IMR-90 (cell line): ENCODE measurements at regions not wholly inside any gene's neighbourhood (a gene's known extent, or its start where the extent isn't known, plus 50 kb on each side); places are given as distances from the start of the nearest gene placed in this dataset.

ENCODE experiments used
- CEBPB ChIP-seq: IDR thresholded peaks from 2 replicates; pipeline ENCODE4 v1.6.1; 2012; ENCODE audit warnings: low read depth, low read length, improper control_type of control experiment
- MAZ ChIP-seq: IDR thresholded peaks from 2 replicates; pipeline ENCODE4 v1.6.1; 2012; ENCODE audit warnings: low read depth, mild to moderate bottlenecking, low read length, improper control_type of control experiment, moderate library complexity, borderline replicate concordance
- MXI1 ChIP-seq: IDR thresholded peaks from 2 replicates; pipeline ENCODE4 v1.6.1; 2012; ENCODE audit warnings: low read depth, mild to moderate bottlenecking, low read length, moderate library complexity, borderline replicate concordance
- NFE2L2 ChIP-seq: fragments of 150-350 bp; IDR thresholded peaks from 2 replicates; pipeline ENCODE4 v1.6.1; 2016; ENCODE audit warnings: low read depth, mild to moderate bottlenecking, low read length
- POLR2A ChIP-seq: IDR thresholded peaks from 2 replicates; pipeline ENCODE4 v1.6.1; 2012; ENCODE audit warnings: mild to moderate bottlenecking, low read depth, low read length
- SMC3 ChIP-seq: fragments of 150-350 bp; IDR thresholded peaks from 2 replicates; pipeline ENCODE4 v1.6.1; 2016; ENCODE audit warnings: low read depth, mild to moderate bottlenecking, antibody characterized with exemption, low read length, moderate library complexity
- TF ChIP-seq, protein P1 (sequence below): conservative IDR thresholded peaks from 2 replicates; pipeline ENCODE4 v1.5.1; 2012; ENCODE audit warnings: mild to moderate bottlenecking, low read depth, low read length, improper control_type of control experiment
- TF ChIP-seq, protein P2 (sequence below): fragments of 150-350 bp; IDR thresholded peaks from 2 replicates; pipeline ENCODE4 v1.6.1; 2016; ENCODE audit warnings: low read depth, mild to moderate bottlenecking, low read length, moderate library complexity, borderline replicate concordance

DNA sequence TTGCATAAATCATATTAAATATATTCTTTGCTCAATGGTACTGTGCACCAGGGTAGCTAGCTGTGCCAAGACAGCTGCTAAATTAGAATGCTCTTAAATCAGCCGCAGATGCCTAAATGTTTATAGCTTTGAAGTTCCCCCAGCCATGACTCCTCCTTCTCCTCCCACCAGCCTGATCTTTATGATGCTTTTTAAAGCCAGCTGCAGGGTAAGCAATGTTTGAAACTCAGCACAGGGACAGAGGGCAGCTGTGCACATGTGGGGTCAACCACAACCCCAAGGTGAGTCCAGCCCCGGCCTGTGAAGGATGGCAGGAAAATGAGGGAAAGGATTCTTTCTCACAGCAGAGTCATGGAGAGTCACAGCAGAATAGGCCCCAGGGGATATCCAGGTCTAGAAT, 635.7 kb downstream of the UQCRFS1 start:
- TF ChIP-seq MXI1 (no peak), SMC3 (no peak), CEBPB (no peak), NFE2L2 (no peak), POLR2A (no peak), MAZ (no peak)
- TF ChIP-seq, protein P1, sequence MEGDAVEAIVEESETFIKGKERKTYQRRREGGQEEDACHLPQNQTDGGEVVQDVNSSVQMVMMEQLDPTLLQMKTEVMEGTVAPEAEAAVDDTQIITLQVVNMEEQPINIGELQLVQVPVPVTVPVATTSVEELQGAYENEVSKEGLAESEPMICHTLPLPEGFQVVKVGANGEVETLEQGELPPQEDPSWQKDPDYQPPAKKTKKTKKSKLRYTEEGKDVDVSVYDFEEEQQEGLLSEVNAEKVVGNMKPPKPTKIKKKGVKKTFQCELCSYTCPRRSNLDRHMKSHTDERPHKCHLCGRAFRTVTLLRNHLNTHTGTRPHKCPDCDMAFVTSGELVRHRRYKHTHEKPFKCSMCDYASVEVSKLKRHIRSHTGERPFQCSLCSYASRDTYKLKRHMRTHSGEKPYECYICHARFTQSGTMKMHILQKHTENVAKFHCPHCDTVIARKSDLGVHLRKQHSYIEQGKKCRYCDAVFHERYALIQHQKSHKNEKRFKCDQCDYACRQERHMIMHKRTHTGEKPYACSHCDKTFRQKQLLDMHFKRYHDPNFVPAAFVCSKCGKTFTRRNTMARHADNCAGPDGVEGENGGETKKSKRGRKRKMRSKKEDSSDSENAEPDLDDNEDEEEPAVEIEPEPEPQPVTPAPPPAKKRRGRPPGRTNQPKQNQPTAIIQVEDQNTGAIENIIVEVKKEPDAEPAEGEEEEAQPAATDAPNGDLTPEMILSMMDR, result no peak
- TF ChIP-seq, protein P2, sequence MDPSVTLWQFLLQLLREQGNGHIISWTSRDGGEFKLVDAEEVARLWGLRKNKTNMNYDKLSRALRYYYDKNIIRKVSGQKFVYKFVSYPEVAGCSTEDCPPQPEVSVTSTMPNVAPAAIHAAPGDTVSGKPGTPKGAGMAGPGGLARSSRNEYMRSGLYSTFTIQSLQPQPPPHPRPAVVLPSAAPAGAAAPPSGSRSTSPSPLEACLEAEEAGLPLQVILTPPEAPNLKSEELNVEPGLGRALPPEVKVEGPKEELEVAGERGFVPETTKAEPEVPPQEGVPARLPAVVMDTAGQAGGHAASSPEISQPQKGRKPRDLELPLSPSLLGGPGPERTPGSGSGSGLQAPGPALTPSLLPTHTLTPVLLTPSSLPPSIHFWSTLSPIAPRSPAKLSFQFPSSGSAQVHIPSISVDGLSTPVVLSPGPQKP, result no peak
